Hepatocyte (in vitro differentiated cells): ENCODE measurements at regions not wholly inside any gene's neighbourhood (a gene's known extent, or its start where the extent isn't known, plus 50 kb on each side); places are given as distances from the start of the nearest gene placed in this dataset.
"Not testable (repeated sequence)": the region's sequence is repeated elsewhere in the genome, so short reads cannot be mapped to it uniquely, and the experiment has no call there.

Experiments used
- DNase-seq: peaks from one replicate; pipeline ENCODE4 v3.0.0-alpha.2; 2016; ENCODE audit warnings: low spot score
- H2AFZ ChIP-seq: fragments of 200-600 bp; sonication (generic); 2 replicates; pipeline ENCODE4 v1.6.0; 2016; ENCODE audit warnings: antibody characterized with exemption, mild to moderate bottlenecking
- H3K27ac ChIP-seq: fragments of 200-600 bp; sonication (generic); 2 replicates; pipeline ENCODE4 v1.5.1; 2016; ENCODE audit warnings: mild to moderate bottlenecking
- H3K27me3 ChIP-seq: fragments of 200-600 bp; sonication (generic); 2 replicates; pipeline ENCODE4 v1.6.1; 2016
- H3K36me3 ChIP-seq: fragments of 200-600 bp; sonication (generic); replicated peaks from 2 replicates; pipeline ENCODE4 v1.5.1; 2016; ENCODE audit warnings: low read depth; ENCODE audit not compliant: insufficient read depth
- H3K4me1 ChIP-seq: fragments of 200-600 bp; sonication (generic); 2 replicates; pipeline ENCODE4 v1.5.1; 2016; ENCODE audit warnings: mild to moderate bottlenecking, moderate library complexity; ENCODE audit not compliant: insufficient read depth
- H3K4me2 ChIP-seq: fragments of 200-600 bp; sonication (generic); 2 replicates; pipeline ENCODE4 v1.6.0; 2016
- H3K4me3 ChIP-seq: fragments of 200-600 bp; sonication (generic); 2 replicates; pipeline ENCODE4 v1.5.1; 2016; ENCODE audit warnings: mild to moderate bottlenecking
- H3K79me2 ChIP-seq: fragments of 200-600 bp; sonication (generic); 2 replicates; pipeline ENCODE4 v1.6.0; 2017; ENCODE audit warnings: mild to moderate bottlenecking
- H3K9me2 ChIP-seq: fragments of 200-600 bp; sonication (generic); replicated peaks from 2 replicates; pipeline ENCODE4 v1.6.0; 2017; ENCODE audit warnings: mild to moderate bottlenecking; ENCODE audit not compliant: insufficient read depth
- H3K9me3 ChIP-seq: fragments of 200-600 bp; sonication (generic); 2 replicates; pipeline ENCODE4 v1.5.1; 2016; ENCODE audit warnings: low read depth, mild to moderate bottlenecking
- H4K20me1 ChIP-seq: fragments of 200-600 bp; sonication (generic); 2 replicates; pipeline ENCODE4 v1.6.0; 2016; ENCODE audit warnings: mild to moderate bottlenecking; ENCODE audit not compliant: insufficient read depth, poor library complexity, severe bottlenecking
- CTCF ChIP-seq: fragments of 200-600 bp; sonication (generic); IDR thresholded peaks from 2 replicates; pipeline ENCODE4 v1.5.1; 2016; ENCODE audit warnings: antibody characterized with exemption, mild to moderate bottlenecking; ENCODE audit not compliant: poor library complexity
- EZH2 ChIP-seq: fragments of 200-600 bp; sonication (generic); IDR thresholded peaks from 2 replicates; pipeline ENCODE4 v1.6.1; 2016; ENCODE audit warnings: antibody characterized with exemption, mild to moderate bottlenecking, borderline replicate concordance
- EZH2phosphoT487 ChIP-seq: fragments of 200-600 bp; sonication (generic); IDR thresholded peaks from one replicate; pipeline ENCODE4 v1.6.1; 2018; ENCODE audit warnings: antibody characterized with exemption, mild to moderate bottlenecking, low read depth, moderate library complexity; ENCODE audit not compliant: unreplicated experiment, severe bottlenecking
- WGBS: methylation state at CpG from one replicate; pipeline ENCODE4 v1.1.6; 2016; ENCODE audit warnings: low lambda C conversion rate; ENCODE audit errors: missing lambda C conversion rate; 5-methylcytosine and 5-hydroxymethylcytosine counted together

- DNase-seq = no peak
- no peak overlapping the region for H2AFZ ChIP-seq
- no peaks in the 10 kb centered on the region for H3K79me2 ChIP-seq
- no peak overlapping the region for H3K4me2 ChIP-seq
- H3K9me3 ChIP-seq = no peaks in the 10 kb centered on the region
- no peaks in the 10 kb centered on the region for H3K27me3 ChIP-seq
- TF ChIP-seq EZH2 = no peak
- TF ChIP-seq CTCF = no peak
- no peak for TF ChIP-seq EZH2phosphoT487
- no peak overlapping the region for H3K4me3 ChIP-seq
- H4K20me1 ChIP-seq = no peaks in the 10 kb centered on the region
- H3K4me1 ChIP-seq = peaks cover 15% of the 10 kb centered on the region
- WGBS = 74% methylated on average over 5 of the region's 5 CpGs
- H3K9me2 ChIP-seq = no peaks in the 10 kb centered on the region
- no peaks in the 10 kb centered on the region for H3K36me3 ChIP-seq
- no peak overlapping the region for H3K27ac ChIP-seq
Observed at GRCh38 chr19:33866696-33867095, 70.0 kb downstream of the KCTD15 start.

GRCh38 chr19:33868076-33868735, 71.5 kb downstream of the KCTD15 start:
- Histone ChIP-seq H4K20me1 (no peaks in the 10 kb centered on the region), H3K27ac (peak overlapping the region; percentile 74), H2AFZ (peak overlapping the region; percentile 62), H3K9me3 (no peaks in the 10 kb centered on the region), H3K9me2 (no peaks in the 10 kb centered on the region), H3K4me1 (peaks cover 15% of the 10 kb centered on the region), H3K4me3 (no peak overlapping the region), H3K27me3 (no peaks in the 10 kb centered on the region), H3K79me2 (no peaks in the 10 kb centered on the region), H3K36me3 (no peaks in the 10 kb centered on the region), H3K4me2 (peak overlapping the region; percentile 71)
- TF ChIP-seq EZH2phosphoT487 = no peak
- TF ChIP-seq EZH2 = no peak
- no peak for TF ChIP-seq CTCF
- WGBS = 33% methylated on average over 17 of the region's 17 CpGs
- DNase-seq = no peak

- Histone ChIP-seq H3K4me2 (peak overlapping the region; percentile 71), H3K4me3 (no peak overlapping the region), H4K20me1 (no peaks in the 10 kb centered on the region), H3K4me1 (peaks cover 15% of the 10 kb centered on the region), H3K27ac (peak overlapping the region; percentile 74), H3K9me2 (no peaks in the 10 kb centered on the region), H3K9me3 (no peaks in the 10 kb centered on the region), H3K27me3 (no peaks in the 10 kb centered on the region), H2AFZ (peak overlapping the region; percentile 62), H3K36me3 (no peaks in the 10 kb centered on the region), H3K79me2 (no peaks in the 10 kb centered on the region)
- peak; percentile 44 for DNase-seq
- 30% methylated on average over 21 of the region's 21 CpGs for WGBS
- TF ChIP-seq EZH2phosphoT487 = no peak
- no peak for TF ChIP-seq EZH2
- no peak for TF ChIP-seq CTCF
Observed at GRCh38 chr19:33868788-33869412, 72.2 kb downstream of the KCTD15 start.

- H3K4me1 ChIP-seq = peaks cover 15% of the 10 kb centered on the region
- not testable (repeated sequence) for DNase-seq, H4K20me1 ChIP-seq, H3K9me2 ChIP-seq, H3K4me3 ChIP-seq, H2AFZ ChIP-seq, H3K79me2 ChIP-seq, H3K27ac ChIP-seq, H3K4me2 ChIP-seq, H3K9me3 ChIP-seq, H3K36me3 ChIP-seq, H3K27me3 ChIP-seq
- 100% methylated on average over 1 of the region's 1 CpG for WGBS
Observed at GRCh38 chr19:33870298-33870932, 73.7 kb downstream of the KCTD15 start.
